H1 (cell line): ENCODE measurements at regions not wholly inside any gene's neighbourhood (a gene's known extent, or its start where the extent isn't known, plus 50 kb on each side); places are given as distances from the start of the nearest gene placed in this dataset.

Experiments
- ASH2L ChIP-seq: fragments of 200-600, 300-600 bp; sonication (generic); IDR thresholded peaks from one replicate; pipeline ENCODE4 v1.7.1; 2017; ENCODE audit warnings: low read length
- CHD7 ChIP-seq: fragments of 300-600 bp; sonication (generic); IDR thresholded peaks from 2 replicates; pipeline ENCODE4 v1.7.1; 2012; ENCODE audit warnings: low read length, moderate library complexity, mild to moderate bottlenecking, inconsistent platforms; ENCODE audit not compliant: insufficient replicate concordance
- E2F6 ChIP-seq: IDR thresholded peaks from 2 replicates; pipeline ENCODE4 v1.6.1; 2012; ENCODE audit warnings: inconsistent platforms
- MAX ChIP-seq: IDR thresholded peaks from 2 replicates; pipeline ENCODE4 v1.6.1; 2012; ENCODE audit warnings: inconsistent platforms
- RAD21 ChIP-seq, 2 experiments: IDR thresholded peaks in 1 of 2; conservative IDR thresholded peaks in 1 of 2; 2 replicates each; pipeline ENCODE4 v1.6.1; 2011; ENCODE audit warnings: low read depth in 2 of 2, low read length in 2 of 2, improper control_type of control experiment in 1 of 2, inconsistent platforms in 1 of 2, mild to moderate bottlenecking in 1 of 2, moderate library complexity in 1 of 2
- SIN3A ChIP-seq, 2 experiments: IDR thresholded peaks in 1 of 2; conservative IDR thresholded peaks in 1 of 2; 2 replicates each; pipeline ENCODE4 v1.6.1; 2011 to 2012; ENCODE audit warnings: low read length in 2 of 2, improper control_type of control experiment in 1 of 2, low read depth in 1 of 2, mild to moderate bottlenecking in 1 of 2
- SP2 ChIP-seq: IDR thresholded peaks from 2 replicates; pipeline ENCODE4 v1.6.1; 2012; ENCODE audit warnings: mild to moderate bottlenecking, low read length, inconsistent platforms
- SRF ChIP-seq: IDR thresholded peaks from 2 replicates; pipeline ENCODE4 v1.6.1; 2011; ENCODE audit warnings: mild to moderate bottlenecking, low read depth, low read length, moderate library complexity

GRCh38 chr4:17029432-17029831 is 131.0 kb upstream of the LDB2 start (continued):
- no peak for TF ChIP-seq CHD7
- no peak for TF ChIP-seq SP2
- TF ChIP-seq MAX = no peak
- TF ChIP-seq SRF = no peak
- no peak for TF ChIP-seq RAD21 (IDR thresholded peaks at IDR 0.05 in 1 of 2, conservative IDR thresholded peaks at IDR 0.05 in 1 of 2; ENCODE audit: low read depth in 2 of 2, low read length in 2 of 2)
- TF ChIP-seq E2F6 = no peak
- no peak for TF ChIP-seq ASH2L
- TF ChIP-seq SIN3A (conservative IDR thresholded peaks at IDR 0.05 in 1 of 2, IDR thresholded peaks at IDR 0.05 in 1 of 2; ENCODE audit: low read depth in 1 of 2, low read length in 2 of 2) = no peak
